ENCODE measurements at regions not wholly inside any gene's neighbourhood (a gene's known extent, or its start where the extent isn't known, plus 50 kb on each side); places are given as distances from the start of the nearest gene placed in this dataset.
"Not testable (repeated sequence)": the region's sequence is repeated elsewhere in the genome, so short reads cannot be mapped to it uniquely, and the experiment has no call there.

DNA sequence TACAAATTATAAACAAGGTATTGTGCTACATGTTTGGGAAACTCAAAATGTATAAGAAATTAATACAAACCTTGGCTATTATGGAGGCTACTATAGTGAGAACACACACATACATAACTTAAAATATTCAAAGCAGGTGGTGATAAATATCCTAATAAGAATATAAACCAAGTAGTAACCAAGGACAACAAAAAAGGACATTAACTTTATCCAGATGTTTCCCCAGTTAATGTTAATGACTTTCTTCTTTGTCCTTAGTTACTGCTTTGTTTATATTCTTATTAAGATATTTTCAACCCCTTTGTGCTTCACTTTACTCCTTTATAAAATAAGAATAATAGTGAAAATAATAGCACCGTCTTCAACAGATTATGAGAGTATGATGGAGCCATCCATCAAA lies 241.6 kb downstream of the CALCRL start:
- DNase-seq (ENCODE audit: low spot score) (no peak), ATAC-seq (no peak)

DNA sequence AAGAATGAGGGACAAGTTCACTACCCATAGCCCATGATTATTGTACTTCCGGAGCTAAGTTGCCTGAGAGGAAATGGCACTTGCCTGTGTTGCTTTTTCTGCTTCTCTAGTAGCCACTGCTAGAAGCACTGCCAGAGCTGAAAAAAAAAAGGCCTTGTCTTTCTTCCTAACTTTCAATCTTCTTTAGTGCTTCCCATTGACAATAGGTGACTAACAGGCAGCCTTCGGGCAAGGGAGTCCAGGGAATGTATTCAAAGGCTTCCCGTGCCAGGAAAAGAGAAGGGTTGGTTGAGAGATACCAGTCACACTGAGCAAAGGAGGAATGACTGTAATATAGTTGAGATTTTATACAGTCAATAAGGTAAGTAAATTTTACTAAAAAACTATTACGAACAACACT lies 242.0 kb downstream of the CALCRL start:
- DNase-seq (ENCODE audit: low spot score) (no peak), ATAC-seq (no peak)

DNA sequence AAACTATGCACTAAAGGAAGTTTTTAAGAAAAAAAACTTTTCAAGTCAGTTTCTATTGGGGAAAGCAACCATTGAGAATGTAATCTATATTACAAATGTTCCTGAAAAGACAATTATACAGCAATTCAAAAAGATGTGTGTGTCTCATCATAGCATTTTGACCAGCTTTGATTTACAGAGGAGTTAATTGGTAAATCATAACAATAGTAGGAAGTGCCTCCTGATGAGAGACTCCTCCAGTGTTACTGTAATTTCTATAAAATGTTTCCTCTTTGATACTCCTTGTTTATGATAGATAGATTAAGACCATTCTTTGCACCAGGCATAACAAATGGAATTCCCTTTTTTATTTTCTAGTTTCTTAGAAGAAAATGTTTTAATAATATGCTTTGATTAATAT lies 249.9 kb downstream of the CALCRL start:
- DNase-seq (ENCODE audit: low spot score) (no peak), ATAC-seq (no peak)

DNA sequence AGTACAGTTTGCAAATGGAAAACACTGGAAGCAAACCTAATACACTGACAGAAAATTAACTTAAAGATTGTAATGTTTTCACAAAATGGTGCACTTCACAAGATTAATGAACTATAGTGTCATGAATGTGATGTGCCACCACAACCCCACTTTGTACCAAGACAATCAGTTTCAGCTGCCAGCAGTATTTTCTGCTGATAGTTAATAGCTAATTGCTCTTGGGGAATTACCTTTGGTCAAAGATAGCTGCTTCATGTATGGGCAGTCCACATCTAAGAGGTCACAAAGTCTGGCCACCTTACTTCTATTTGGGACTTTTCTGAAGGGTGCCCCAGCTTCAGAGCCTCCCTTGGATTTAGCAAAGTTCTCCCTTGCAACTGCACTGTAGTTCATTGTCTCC lies 254.0 kb downstream of the CALCRL start:
- DNase-seq (ENCODE audit: low spot score) = no peak
- no peak for ATAC-seq

DNA sequence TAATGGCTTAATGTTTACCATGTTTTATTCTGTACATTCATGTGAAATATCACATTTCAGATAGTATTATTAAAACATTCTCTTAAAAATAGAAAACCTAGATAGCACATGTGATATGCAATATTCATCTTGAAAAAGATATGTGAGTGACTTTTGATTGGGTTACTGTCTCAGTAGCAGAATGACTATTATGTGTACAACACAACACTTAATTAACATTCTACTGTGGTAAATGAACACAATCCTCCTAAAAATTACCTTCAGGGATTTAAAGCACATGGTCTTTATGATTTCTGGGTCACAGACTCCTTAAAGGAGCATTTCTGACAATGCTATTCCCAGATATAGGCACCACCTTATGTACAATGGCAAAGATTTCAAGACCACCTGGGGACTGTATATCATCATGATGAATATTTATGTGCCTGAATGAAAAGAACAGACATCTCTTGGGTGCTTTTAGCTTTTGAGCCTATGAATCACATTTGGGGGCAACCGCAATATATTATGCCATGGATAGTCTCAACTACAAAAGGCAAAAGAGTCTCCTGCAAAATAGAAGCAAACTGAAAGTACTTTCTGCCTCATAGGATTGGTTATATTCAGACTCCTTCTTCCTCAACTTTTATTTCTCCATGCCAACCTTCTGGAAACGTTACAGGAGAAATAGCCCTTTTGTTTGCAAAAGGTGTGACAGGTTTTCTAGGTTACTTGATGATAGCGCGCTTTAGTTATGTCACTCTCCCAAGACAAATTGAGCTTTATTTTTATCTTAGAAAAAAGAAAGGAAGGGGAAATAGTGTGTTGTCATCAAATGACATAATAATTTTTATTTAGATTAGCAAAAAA lies 259.0 kb downstream of the CALCRL start:
- DNase-seq (ENCODE audit: low spot score) (no peak), ATAC-seq (no peak)

DNA sequence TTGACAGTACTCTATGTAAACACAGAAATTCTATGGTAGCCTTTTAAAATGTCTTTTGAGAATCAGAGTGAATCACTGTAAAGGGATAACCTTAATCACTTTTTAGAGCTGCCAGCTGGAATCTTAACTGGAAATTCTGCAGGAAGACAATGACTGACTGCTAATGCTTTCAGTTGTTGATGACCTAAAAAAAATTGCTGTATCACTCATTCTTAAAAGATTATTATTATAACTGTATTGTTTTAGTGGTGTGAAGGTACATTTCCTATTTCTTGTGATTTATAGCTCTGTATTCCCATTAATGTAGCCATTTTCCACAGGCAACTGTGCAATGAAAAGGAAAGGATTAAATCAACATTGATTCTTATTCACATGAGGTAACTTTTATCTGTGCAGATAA lies 260.5 kb downstream of the CALCRL start:
- DNase-seq (ENCODE audit: low spot score) = no peak
- no peak for ATAC-seq

DNA sequence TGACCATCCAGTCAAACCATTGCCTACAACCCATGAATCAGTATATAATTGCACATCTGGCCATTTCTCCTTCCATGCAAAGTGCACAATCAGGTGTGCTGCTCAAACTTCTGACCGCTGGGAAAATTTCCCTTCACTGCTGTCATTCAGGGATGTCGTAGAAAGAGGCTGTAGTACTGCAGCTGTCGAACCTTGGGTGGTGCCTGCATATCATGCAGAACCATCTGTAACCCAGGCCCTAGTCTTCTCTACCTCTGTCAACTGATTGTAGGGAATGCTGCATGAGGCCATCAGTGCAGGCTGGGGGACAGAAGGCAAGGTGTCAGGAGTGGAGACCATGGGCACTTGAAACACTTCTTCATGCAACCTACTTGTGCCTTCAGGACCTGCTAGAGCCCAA lies 267.5 kb downstream of the CALCRL start:
- ATAC-seq (no peak), DNase-seq (ENCODE audit: low spot score) (no peak)

DNA sequence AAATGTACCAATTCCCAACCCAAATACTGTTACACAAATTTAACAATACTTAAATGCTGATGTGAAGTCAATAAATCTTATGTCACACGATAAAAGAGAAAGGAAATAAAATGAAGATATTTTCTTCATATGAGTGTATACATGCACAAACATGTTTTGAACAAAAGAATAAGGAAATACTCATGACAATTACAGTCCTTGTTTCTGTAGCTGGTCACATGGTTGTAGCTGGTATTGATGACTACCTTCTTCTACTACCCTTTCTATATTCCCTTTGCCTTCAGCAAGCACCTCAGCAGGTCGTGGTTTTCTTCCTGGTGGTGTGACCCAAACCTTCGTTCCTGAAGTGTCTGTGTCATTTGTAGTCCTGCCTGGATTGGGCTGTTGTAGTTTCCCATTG lies 269.2 kb downstream of the CALCRL start:
- not testable (repeated sequence) for DNase-seq (ENCODE audit: low spot score); ATAC-seq

DNA sequence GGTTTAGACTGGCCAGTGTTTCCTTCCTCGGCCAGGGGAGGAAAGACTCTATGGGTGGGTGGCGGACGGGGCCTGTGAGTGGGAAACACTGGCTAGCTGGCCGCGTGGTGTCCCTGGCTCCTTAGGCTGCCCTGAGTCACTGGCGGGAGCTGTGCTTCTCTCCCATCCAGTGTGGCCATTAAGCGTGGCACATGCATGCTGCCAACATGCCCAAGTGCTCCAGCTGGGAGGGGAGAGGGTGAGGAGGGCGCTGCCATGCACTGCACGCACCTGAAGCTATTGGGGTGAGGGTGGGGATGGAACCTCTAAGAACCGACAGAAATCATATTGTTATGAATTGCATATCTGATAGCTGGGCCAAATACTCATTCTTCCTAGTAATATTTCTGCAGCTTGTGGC lies 270.8 kb downstream of the CALCRL start:
- ATAC-seq (no peak), DNase-seq (ENCODE audit: low spot score) (no peak)

DNA sequence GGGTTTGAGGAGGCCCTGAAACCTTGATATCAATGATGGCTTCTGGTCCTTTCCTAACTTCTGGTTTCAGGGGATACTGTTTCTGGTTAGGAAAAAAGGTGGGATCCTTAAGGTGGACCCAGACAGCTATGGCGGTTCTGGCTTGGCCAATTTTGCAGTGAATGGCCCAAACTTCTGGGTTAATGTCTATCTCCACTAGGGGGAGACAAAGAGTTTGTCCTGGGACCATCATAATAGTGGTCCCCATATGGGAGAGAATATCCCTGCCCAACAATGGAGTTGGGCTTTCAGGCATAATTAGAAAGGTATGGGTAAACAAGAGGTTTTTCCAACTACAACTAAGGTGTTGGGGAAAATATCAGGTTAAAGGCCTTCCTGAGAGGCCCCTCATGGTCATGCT lies 273.5 kb downstream of the CALCRL start:
- DNase-seq (ENCODE audit: low spot score) (no peak), ATAC-seq (no peak)

DNA sequence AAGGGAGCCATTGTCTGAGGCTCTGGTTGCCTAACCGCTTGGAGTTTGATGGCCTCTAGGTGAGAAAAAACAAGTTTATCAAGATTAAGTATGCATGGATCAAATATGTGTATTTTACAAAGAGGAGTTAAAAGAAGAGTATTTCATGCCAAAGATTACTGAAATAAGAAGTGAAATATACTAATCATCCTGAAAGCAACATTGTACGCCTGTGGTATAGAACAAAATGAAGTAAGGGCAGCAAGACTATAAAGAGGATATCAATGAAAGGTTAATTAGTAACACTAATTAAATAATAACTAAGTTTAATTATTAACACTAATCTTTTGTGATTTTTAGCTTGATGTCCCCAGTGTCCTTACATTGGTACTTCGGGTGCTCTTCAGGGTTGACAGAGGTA lies 276.7 kb downstream of the CALCRL start:
- ATAC-seq (no peak), DNase-seq (ENCODE audit: low spot score) (no peak)

DNA sequence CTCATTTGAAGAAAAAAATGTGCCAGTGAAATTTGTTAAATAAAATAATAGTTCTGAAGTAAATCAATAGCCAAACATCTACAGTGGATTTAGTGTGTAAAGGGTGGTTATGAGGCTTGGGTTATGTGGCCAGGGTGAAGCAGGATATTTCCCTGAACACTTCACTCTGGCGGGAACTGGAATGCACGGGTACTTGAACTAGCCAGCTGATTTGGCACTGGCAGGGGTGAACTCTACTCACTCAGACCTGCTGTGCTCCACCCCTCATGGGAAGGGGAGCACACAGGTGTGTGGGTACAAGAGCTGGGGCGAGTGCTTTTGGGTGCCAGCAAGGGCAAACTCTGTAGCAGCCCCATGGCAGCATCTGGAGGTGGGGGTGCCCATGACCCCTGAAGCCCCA lies 278.2 kb downstream of the CALCRL start:
- no peak for ATAC-seq

DNA sequence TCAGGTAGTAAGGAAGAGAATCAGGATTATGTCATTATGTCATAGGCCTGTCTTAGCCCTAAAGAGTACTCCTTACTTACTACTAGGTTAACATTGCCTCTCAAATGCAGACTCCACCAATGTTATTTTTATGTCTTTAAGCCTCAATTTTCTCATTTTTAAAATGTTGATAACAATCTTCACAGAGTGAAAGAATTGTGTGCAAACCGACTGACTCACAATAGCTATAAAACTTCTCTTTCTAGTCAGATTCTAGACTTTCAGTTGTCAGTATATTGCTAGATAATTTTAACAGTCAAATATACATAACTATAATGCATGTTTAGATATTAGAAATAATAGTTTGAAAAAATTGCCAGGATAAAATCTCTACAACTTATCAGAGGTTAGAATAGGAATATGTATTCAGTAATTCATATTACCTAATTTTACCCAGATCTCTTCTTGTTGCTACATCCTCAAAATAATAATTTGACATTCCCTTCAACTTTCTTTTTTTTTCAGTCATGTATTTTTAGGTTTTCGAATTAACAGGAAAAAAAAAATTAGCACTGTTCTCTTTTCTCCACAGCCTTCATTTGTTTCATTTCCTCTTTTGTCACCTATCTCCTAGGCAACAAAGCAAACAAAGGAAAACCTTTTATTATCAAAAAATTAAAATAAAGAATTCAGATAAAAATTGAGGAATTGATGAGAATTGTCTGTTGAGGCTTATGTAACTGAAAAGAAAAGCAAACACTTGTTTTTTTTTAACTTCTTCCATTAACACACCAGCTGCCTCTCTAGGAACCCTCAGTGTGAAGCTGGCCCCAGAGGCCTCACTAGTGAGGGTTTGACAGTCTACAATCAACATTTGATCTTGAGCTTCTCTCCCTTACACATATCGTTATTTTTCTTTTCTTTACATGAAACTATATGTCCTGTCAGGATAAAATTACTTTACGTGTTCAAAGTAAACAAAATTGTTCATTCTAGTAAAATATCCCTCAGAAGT lies 279.0 kb downstream of the CALCRL start:
- no peak for ATAC-seq
- no peak for DNase-seq (ENCODE audit: low spot score)

More for the DNA sequence above, 278.2 kb downstream of the CALCRL start:
- no peak for DNase-seq (ENCODE audit: low spot score)

DNA sequence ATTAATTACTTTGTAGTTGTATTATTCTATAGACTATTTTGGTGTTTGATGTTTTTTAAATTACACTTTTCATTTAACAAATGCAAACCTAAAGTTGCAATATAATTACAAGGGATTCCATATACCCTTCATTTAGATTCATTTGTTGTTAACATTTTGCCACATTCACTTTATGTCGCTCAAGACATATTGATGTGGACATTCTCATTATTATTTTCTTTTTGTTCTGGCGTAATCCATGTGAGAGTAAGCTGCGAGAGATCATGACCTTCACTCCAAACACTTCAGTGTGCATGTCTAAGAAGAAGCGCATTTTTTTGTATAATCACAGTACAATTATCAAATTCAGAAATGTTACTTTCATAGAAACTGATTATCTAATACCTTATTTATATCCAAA lies 280.6 kb downstream of the CALCRL start:
- no peak for DNase-seq (ENCODE audit: low spot score)

DNA sequence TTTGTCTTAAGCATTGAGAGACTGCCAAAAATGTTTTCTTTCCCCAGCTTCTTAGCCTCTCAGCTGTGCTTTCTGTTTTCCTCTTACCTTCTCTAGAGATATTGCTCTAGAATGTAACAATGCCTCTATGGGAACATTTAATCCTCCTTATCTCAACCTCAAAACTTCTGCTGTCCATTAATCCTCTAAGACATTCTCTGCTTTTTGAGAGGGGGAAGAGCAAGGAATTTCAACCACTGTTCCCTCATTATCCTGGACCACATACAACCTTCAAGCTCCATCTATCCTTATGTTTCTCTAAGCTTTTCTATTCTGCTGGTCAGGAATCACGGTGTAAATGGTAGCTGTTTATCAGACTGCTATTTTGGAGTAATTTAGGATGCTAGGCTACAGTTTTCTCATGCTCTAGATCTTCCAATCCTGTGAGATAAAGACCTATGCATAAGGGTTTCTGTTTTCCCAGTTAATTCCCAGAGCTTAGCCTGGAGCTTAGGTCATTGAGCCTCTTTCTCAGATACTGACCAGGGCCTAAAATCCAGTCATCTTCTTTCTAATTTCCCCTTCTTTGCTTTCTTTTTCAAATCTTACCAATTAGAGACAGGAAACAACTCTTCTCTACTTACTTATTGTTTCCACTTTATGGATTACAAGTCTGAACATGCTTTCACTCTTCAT lies 282.0 kb downstream of the CALCRL start:
- no peak for ATAC-seq
- DNase-seq (ENCODE audit: low spot score) = no peak

More for the DNA sequence above, 280.6 kb downstream of the CALCRL start:
- ATAC-seq = no peak

DNA sequence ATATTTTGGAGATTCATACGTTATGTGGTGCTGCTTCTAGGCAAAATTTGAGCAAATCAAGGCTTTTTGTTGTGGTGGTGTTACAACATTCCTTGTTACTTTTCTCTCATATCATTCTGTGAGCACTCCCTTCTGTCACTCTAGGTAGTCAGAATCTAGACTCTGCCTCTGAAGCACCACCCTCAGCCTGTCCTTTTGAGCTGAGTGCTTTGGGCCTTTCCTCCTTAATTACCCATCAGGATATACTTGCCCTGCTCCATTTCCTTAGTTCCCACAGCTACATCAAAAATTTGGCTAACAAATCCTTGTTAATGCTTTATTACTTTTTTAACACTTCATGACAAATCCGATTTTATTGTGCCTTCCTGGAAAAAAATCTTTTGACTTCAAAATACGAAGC lies 289.6 kb downstream of the CALCRL start:
- ATAC-seq (no peak), DNase-seq (ENCODE audit: low spot score) (no peak)

DNA sequence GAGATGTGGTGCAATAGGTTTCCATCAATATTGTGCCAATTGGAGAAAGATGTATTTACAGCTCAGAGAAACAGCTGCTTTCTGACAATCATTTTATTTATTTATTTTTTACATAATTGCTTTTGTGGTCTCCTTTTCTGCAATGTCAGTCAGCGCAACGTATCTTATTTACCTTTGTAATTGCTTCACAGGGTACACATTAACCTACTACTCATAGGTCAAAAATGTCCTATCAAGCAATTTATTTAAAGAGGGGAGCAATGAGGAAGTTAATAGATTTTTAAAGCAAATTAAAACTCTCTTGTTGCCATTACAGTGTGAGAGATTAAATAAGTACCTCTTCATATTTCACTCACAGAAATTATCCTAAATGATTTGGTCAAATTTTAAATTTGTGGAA lies 291.0 kb downstream of the CALCRL start:
- ATAC-seq = no peak
- no peak for DNase-seq (ENCODE audit: low spot score)

DNA sequence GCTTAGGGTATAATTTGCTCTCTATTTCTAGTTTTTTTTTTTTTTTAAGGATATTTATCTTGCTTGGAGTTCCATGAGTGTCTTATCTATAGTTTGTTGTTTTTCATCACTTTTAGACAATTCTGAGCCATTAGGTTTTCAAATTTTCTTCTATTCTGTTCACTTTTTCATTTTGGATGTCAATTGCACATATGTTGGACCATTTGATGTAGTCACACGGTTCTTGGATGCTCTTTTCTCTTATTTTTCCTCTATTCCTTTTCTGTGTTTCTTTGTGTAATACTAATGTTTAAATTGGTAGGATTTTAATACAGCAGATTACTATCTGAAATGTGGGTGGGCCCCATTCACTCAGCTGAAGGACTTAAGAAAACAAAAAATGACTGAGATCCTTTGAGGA lies 292.6 kb downstream of the CALCRL start:
- DNase-seq (ENCODE audit: low spot score) (no peak), ATAC-seq (no peak)

DNA sequence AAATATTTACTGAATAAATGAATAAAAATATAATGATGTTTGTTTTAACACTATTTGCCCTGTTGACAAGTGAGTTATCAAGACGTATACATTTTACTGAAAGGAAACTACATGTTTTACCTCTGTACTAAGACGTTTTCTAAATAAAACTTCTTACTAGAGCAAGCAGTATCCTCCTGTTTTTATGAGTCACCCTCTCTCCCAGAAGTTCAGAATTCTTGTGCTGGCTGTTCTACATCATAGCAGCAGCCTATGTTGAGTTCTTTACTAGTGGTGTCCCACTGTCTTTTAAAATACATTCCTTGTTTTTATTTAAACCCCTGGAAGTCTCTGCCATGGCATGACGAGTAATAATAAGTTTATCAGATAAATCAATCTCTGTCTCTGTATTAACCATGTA lies 297.4 kb downstream of the CALCRL start:
- no peak for ATAC-seq
- DNase-seq (ENCODE audit: low spot score) = no peak

DNA sequence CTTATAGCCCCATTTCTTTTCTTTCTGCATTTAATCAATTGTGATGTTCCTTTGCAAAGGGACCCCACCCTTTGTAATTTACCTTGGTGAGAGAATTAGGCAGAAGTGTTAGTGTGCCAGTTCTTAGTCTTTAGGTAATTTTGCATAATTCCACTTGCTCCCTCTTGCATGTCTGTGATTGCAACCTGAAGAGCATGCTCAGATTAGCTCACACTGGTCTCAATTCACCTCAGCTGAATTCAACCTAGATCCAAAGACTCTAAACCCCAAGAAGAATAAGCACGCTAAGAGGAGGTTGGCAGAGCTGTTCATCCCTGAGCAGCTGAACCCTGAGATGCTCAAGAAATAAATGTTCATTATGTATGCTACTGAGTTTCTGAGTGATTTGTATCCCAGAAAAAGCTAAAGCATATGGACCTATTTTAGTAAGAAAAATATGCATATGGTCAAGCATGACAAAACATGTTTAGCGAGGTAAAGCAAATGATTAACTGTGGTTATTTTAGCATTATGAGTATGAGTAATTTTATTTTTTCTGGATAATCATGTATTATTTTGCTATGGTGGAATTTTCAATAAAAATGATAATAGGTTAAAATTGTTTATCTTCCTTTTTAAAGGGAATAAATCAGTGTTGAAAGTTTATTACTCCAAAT lies 299.2 kb upstream of the ZSWIM2 start:
- DNase-seq (ENCODE audit: low spot score) = no peak

DNA sequence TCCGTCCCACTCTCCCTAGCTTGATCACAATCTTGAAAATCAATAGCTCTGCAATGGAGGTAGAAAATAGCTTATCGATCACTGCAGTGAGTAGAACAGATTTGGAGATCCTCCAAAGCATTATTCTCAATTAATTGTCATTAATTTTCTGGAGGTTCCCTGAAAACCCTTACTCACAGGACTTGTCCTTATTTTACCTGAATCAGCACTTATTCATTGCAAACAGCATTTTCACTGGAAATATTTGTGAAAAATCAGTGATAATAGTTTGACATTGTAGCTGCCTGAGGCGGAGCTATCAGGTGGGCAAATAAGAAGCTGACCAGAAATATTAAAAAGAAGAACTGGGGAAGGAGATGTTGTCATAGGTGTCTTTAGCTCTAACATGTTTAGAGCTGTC lies 294.6 kb upstream of the ZSWIM2 start:
- ATAC-seq (no peak), DNase-seq (ENCODE audit: low spot score) (no peak)

More for the DNA sequence above, 299.2 kb upstream of the ZSWIM2 start:
- ATAC-seq = no peak
